Panc1 (cell line): ENCODE measurements at regions not wholly inside any gene's neighbourhood (a gene's known extent, or its start where the extent isn't known, plus 50 kb on each side); places are given as distances from the start of the nearest gene placed in this dataset.

Source experiments
- ATAC-seq: fragments of 200-7000 bp; cut with Tn5 transposase; 2 replicates; pipeline ENCODE4 v1.9.1; 2020; ENCODE audit warnings: mild to moderate bottlenecking, moderate library complexity
- BruUV-seq: library from RNA; stranded (reverse); fragments of 400-500 nt; replicated peaks from 2 replicates; lab custom pipeline; 2021; lab: Mats Ljungman, UMichigan
- CTCF ChIA-PET: fragments of 300-600 bp; sonication (Branson Sonifier 250); formaldehyde crosslinking; loops from one replicate; lab custom pipeline; 2022; ENCODE audit warnings: antibody characterized with exemption; lab: Charles Lee
- POLR2A ChIA-PET: fragments of 300-600 bp; sonication (Branson Sonifier 250); formaldehyde crosslinking; loops from one replicate; lab custom pipeline; 2022; ENCODE audit warnings: antibody characterized with exemption; lab: Charles Lee
- DNase-seq: peaks from one replicate; pipeline ENCODE4 v3.0.0-alpha.2; 2010; ENCODE audit warnings: low read depth, low spot score
- H3K27ac ChIP-seq: 2 replicates; pipeline ENCODE4 v1.5.1; 2011; ENCODE audit warnings: mild to moderate bottlenecking, low read length, inconsistent platforms
- H3K27me3 ChIP-seq: fragments of 200-500 bp; sonication (Bioruptor generic); 2 replicates; pipeline ENCODE4 v1.6.0; 2014; ENCODE audit warnings: low read length, inconsistent platforms; ENCODE audit not compliant: control insufficient read depth, insufficient read depth
- H3K36me3 ChIP-seq: fragments of 200-500 bp; sonication (Bioruptor generic); 2 replicates; pipeline ENCODE4 v1.5.1; 2014; ENCODE audit warnings: inconsistent platforms, mild to moderate bottlenecking, low read length, moderate library complexity; ENCODE audit not compliant: control insufficient read depth, insufficient read depth
- H3K4me1 ChIP-seq: 2 replicates; pipeline ENCODE4 v1.5.1; 2011; ENCODE audit warnings: inconsistent platforms, mild to moderate bottlenecking, low read length, moderate library complexity; ENCODE audit not compliant: control insufficient read depth, insufficient read depth
- H3K4me3 ChIP-seq, 2 experiments: 2 replicates each; pipeline ENCODE4 v1.5.1; 2011 to 2012; ENCODE audit warnings: low read depth in 2 of 2, low read length in 2 of 2, mild to moderate bottlenecking in 2 of 2, inconsistent platforms in 1 of 2, moderate library complexity in 1 of 2
- H3K9me3 ChIP-seq: fragments of 200-500 bp; sonication (Bioruptor generic); 2 replicates; pipeline ENCODE4 v1.5.1; 2014; ENCODE audit warnings: low read depth, mild to moderate bottlenecking, inconsistent platforms, low read length, moderate library complexity; ENCODE audit not compliant: control insufficient read depth, insufficient read depth
- CTCF ChIP-seq: fragments of 450-650 bp; IDR thresholded peaks from 2 replicates; pipeline ENCODE4 v1.5.1; 2017; ENCODE audit warnings: mild to moderate bottlenecking
- POLR2AphosphoS5 ChIP-seq: IDR thresholded peaks from 2 replicates; pipeline ENCODE4 v1.6.1; 2012; ENCODE audit warnings: mild to moderate bottlenecking, low read depth, low read length, moderate library complexity
- REST ChIP-seq, 2 experiments: IDR thresholded peaks; 2 replicates each; pipeline ENCODE4 v1.6.1; 2011 to 2012; ENCODE audit warnings: low read depth in 2 of 2, control low read depth in 1 of 2, low read length in 1 of 2, mild to moderate bottlenecking in 1 of 2, moderate library complexity in 1 of 2; ENCODE audit not compliant: insufficient read depth in 1 of 2
- SIN3A ChIP-seq: IDR thresholded peaks from 2 replicates; pipeline ENCODE4 v1.6.1; 2012; ENCODE audit warnings: low read depth, mild to moderate bottlenecking, low read length, moderate library complexity, borderline replicate concordance; ENCODE audit not compliant: insufficient read depth
- TCF7L2 ChIP-seq: IDR thresholded peaks from 2 replicates; pipeline ENCODE4 v1.6.1; 2011; ENCODE audit warnings: mild to moderate bottlenecking, low read depth, low read length, inconsistent platforms
- in situ Hi-C: cut with HindIII; loops from 2 replicates; pipeline ENCODE4 v1.10.0; 2016; ENCODE audit warnings: low sequenced_read_pairs, low pct_unique_long_range_greater_than_20kb
- intact Hi-C: fragments of 100-400 bp; cut with micrococcal nuclease; formaldehyde crosslinking; loops from one replicate; pipeline ENCODE4 v1.10.0; 2022; ENCODE audit not compliant: unreplicated experiment

DNA sequence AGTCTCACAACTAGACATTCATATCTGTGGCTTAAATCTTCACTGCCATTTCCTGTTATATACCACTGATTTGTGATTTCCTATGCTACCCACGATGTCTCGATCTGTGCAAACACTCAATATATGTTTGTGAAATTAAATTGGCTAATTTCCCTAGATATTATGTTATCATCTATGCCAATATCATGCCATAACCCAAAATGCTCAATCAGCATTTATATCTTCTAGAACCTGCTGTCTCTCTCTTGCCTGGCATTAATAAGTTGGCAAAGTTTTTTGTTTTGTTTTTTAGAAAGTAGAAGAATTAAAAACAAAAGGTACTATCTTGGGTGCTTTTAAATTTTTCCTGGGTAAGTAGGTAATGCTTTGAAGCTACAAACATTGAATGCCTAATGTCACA lies 358.5 kb upstream of the DAB1 start:
- no peaks in the 10 kb centered on the region for H3K9me3 ChIP-seq
- intact Hi-C loops, result no loop called here
- POLR2A ChIA-PET, result no interaction called here
- no peak overlapping the region for H3K4me3 ChIP-seq
- no peak for TF ChIP-seq POLR2AphosphoS5
- TF ChIP-seq REST (IDR thresholded peaks at IDR 0.05; ENCODE audit: insufficient read depth in 1 of 2, low read depth in 2 of 2, low read length in 1 of 2), result no peak
- TF ChIP-seq SIN3A, result no peak
- DNase-seq, result no peak
- no peaks in the 10 kb centered on the region for H3K4me1 ChIP-seq
- no peak overlapping the region for H3K27ac ChIP-seq
- in situ Hi-C loops, result no loop called here
- no peaks in the 10 kb centered on the region for H3K27me3 ChIP-seq
- no TSS peak for BruUV-seq
- CTCF ChIA-PET, result no interaction called here
- no peak for ATAC-seq
- H3K36me3 ChIP-seq, result no peaks in the 10 kb centered on the region

DNA sequence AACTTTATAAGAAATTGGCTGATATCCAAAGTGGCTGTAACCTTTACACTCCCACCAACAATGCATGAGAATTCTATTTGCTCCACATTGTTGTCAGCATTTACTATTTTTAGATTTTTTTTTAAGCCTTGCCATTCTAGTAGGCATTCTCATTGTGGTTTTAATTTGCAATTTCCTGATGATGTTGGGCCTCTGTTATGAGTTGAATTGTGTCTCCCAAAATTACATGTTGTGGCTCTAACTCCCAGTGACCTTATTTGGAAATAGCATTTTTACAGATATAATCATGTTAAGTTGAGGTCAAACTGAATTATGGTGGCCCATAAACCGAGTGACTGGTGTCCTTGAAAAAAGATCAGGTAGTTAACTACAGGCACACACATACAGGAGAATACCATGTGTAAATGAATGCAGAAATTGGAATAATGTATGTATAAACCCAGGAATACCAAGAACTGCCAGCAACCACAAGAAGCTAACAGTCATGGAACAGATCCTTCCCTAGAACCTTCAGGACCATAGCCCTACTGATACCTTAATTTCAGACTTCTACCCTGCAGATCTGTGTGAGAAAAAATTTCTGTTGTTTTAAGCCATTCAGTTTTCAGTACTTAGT lies 348.8 kb upstream of the DAB1 start:
- in situ Hi-C loops, result no loop called here
- DNase-seq, result no peak
- no peak for ATAC-seq
- H3K27ac ChIP-seq, result no peak overlapping the region
- CTCF ChIA-PET, result no interaction called here
- BruUV-seq, result no TSS peak
- H3K27me3 ChIP-seq, result no peaks in the 10 kb centered on the region
- no peak overlapping the region for H3K4me3 ChIP-seq
- no peaks in the 10 kb centered on the region for H3K9me3 ChIP-seq
- no peaks in the 10 kb centered on the region for H3K4me1 ChIP-seq
- no peak for TF ChIP-seq REST (IDR thresholded peaks at IDR 0.05; ENCODE audit: insufficient read depth in 1 of 2, low read depth in 2 of 2, low read length in 1 of 2)
- no peak for TF ChIP-seq SIN3A
- no peak for TF ChIP-seq TCF7L2
- TF ChIP-seq POLR2AphosphoS5, result no peak
- TF ChIP-seq CTCF, result no peak
- no peaks in the 10 kb centered on the region; the same call in 1 of the 2 replicates for H3K36me3 ChIP-seq
- POLR2A ChIA-PET, result no interaction called here
- intact Hi-C loops, result no loop called here
